ENCODE measurements at regions not wholly inside any gene's neighbourhood (a gene's known extent, or its start where the extent isn't known, plus 50 kb on each side); places are given as distances from the start of the nearest gene placed in this dataset.

DNA sequence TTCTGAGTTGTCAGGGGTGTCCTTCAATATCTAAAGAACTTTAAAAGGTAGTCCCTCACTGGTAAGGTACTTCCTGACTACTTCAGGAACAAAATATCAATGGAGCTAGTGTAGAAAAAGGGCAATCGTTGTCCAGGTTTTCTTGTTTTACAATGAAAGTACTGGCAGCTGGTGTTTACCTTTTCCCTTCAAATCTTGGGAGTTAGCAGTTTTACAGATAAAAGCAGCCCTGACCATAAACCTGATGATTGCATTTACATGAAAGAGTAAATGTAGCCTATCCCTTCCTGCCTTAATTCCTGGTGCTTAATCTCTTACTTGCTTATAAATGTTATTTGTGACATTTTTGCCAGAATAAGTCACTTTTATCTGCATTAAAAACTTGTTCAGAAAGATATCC, 559.9 kb upstream of the ARPP21 start:
- intact Hi-C loops (cut with DNase I; ENCODE audit: low total_unique reads), result no loop called here
- Histone ChIP-seq H3K4me3 (no peak overlapping the region), H3K27me3 (replicated peaks in 1 of 7) (no peaks in the 10 kb centered on the region), H3K27ac (no peak overlapping the region), H3K9me3 (no peaks in the 10 kb centered on the region), H3K4me1 (no peaks in the 10 kb centered on the region), H3K36me3 (no peaks in the 10 kb centered on the region)
- DNase-seq, result no peak
- TF ChIP-seq POLR2AphosphoS5 (IDR thresholded peaks at IDR 0.05), result no peak
- no peak for TF ChIP-seq CTCF (IDR thresholded peaks at IDR 0.05 in 8 of 11, conservative IDR thresholded peaks at IDR 0.05 in 3 of 11)
- WGBS, 5 donors, result 50 to 82% (median 69%) methylated on average over 1 of the region's 1 CpG

- 79 to 92% (median 89%) methylated on average over 1 of the region's 1 CpG for WGBS, 5 donors
- intact Hi-C loops (cut with DNase I; ENCODE audit: low total_unique reads), result no loop called here
- TF ChIP-seq POLR2AphosphoS5 (IDR thresholded peaks at IDR 0.05) (no peak), POLR2A (IDR thresholded peaks at IDR 0.05) (no peak), CTCF (IDR thresholded peaks at IDR 0.05 in 8 of 11, conservative IDR thresholded peaks at IDR 0.05 in 3 of 11) (no peak)
Observed at GRCh38 chr3:35081899-35082298, 557.4 kb upstream of the ARPP21 start.

DNA sequence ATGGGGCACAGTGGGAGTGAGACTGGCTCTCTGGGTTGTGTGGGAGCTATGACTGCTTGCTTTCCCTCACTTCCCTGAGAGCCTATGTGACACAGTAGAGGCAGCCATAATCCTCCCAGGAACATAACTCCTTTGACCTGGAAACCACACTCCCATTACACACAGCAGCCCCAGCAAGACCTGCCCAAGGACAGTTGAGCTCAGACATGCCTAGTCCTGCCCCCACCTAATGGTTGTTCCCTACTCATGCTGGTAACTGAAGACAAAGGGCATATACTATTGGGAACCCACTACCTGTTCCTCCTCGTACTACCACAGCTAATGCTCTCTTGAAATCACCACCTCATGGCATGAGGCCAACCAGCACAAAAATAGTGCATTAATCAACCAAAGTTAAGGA, 550.4 kb upstream of the ARPP21 start:
- 55 to 84% (median 71%) methylated on average over 1 of the region's 1 CpG for WGBS, 5 donors
- no peak for TF ChIP-seq POLR2A (IDR thresholded peaks at IDR 0.05)
- TF ChIP-seq POLR2AphosphoS5 (IDR thresholded peaks at IDR 0.05), result no peak
- TF ChIP-seq CTCF (IDR thresholded peaks at IDR 0.05 in 8 of 11, conservative IDR thresholded peaks at IDR 0.05 in 3 of 11), result no peak
- Histone ChIP-seq H3K4me1 (no peaks in the 10 kb centered on the region), H3K9me3 (peaks cover 0 to 52% (median 40%) of the 10 kb centered on the region in 8 donors), H3K36me3 (no peaks in the 10 kb centered on the region), H3K27me3 (replicated peaks in 1 of 7) (no peaks in the 10 kb centered on the region), H3K27ac (no peak overlapping the region), H3K4me3 (no peak overlapping the region)
- no peak for DNase-seq
- intact Hi-C loops (cut with DNase I; ENCODE audit: low total_unique reads), result no loop called here

More at GRCh38 chr3:35081899-35082298, 557.4 kb upstream of the ARPP21 start:
- H3K9me3 ChIP-seq, result no peaks in the 10 kb centered on the region
- H3K4me3 ChIP-seq, result no peak overlapping the region
- no peak for DNase-seq
- H3K27me3 ChIP-seq (replicated peaks in 1 of 7), result no peaks in the 10 kb centered on the region
- no peaks in the 10 kb centered on the region for H3K4me1 ChIP-seq
- H3K27ac ChIP-seq, result no peak overlapping the region
- no peaks in the 10 kb centered on the region for H3K36me3 ChIP-seq

GRCh38 chr3:35114686-35115085, 524.6 kb upstream of the ARPP21 start:
- H3K27ac ChIP-seq, result no peak overlapping the region
- H3K27me3 ChIP-seq (replicated peaks in 1 of 7), result no peaks in the 10 kb centered on the region
- intact Hi-C loops (cut with DNase I; ENCODE audit: low total_unique reads), result no loop called here
- no peak for DNase-seq
- TF ChIP-seq POLR2A (IDR thresholded peaks at IDR 0.05) (no peak), POLR2AphosphoS5 (IDR thresholded peaks at IDR 0.05) (no peak), CTCF (IDR thresholded peaks at IDR 0.05 in 8 of 11, conservative IDR thresholded peaks at IDR 0.05 in 3 of 11) (no peak)
- no peaks in the 10 kb centered on the region for H3K36me3 ChIP-seq
- no peaks in the 10 kb centered on the region for H3K4me1 ChIP-seq
- 87 to 92% (median 90%) methylated on average over 3 of the region's 3 CpGs for WGBS, 5 donors
- H3K9me3 ChIP-seq, result no peaks in the 10 kb centered on the region
- no peak overlapping the region for H3K4me3 ChIP-seq

Measured in spleen (tissue), 11 donors.